Keratinocyte (primary cell): ENCODE measurements at regions not wholly inside any gene's neighbourhood (a gene's known extent, or its start where the extent isn't known, plus 50 kb on each side); places are given as distances from the start of the nearest gene placed in this dataset.
A peak's percentile ranks its signal among the peaks of the same experiment; 100 is the strongest.

Experiments used
- DNase-seq: peaks from one replicate; pipeline ENCODE4 v3.0.0-alpha.2; 2011; ENCODE audit warnings: low read depth, missing footprints, low spot score
- FAIRE-seq: peaks from 2 replicates; lab custom pipeline; 2011; peaks lifted over from hg19 to GRCh38; lab: Jason Lieb, UNC
- H2AFZ ChIP-seq: 2 replicates; pipeline ENCODE4 v1.6.0; 2012; ENCODE audit warnings: low read length, control low read depth, inconsistent platforms; ENCODE audit not compliant: control insufficient read depth
- H3K27ac ChIP-seq: 2 replicates; pipeline ENCODE4 v1.5.1; 2011; ENCODE audit warnings: low read length; ENCODE audit not compliant: control insufficient read depth, insufficient read depth
- H3K27me3 ChIP-seq: 3 replicates; pipeline ENCODE4 v1.6.0; 2011; ENCODE audit warnings: low read length; ENCODE audit not compliant: control insufficient read depth, insufficient read depth; ENCODE audit errors: extremely low read depth
- H3K36me3 ChIP-seq, 2 experiments: 2 replicates in 1 of 2; 3 replicates in 1 of 2; pipeline ENCODE4 v1.5.1; 2011; ENCODE audit warnings: low read length in 2 of 2, mild to moderate bottlenecking in 1 of 2; ENCODE audit not compliant: control insufficient read depth in 2 of 2, insufficient read depth in 2 of 2; ENCODE audit errors: extremely low read depth in 1 of 2
- H3K4me1 ChIP-seq: 3 replicates; pipeline ENCODE4 v1.5.1; 2011; ENCODE audit warnings: low read length; ENCODE audit not compliant: control insufficient read depth, insufficient read depth; ENCODE audit errors: extremely low read depth
- H3K4me2 ChIP-seq: 3 replicates; pipeline ENCODE4 v1.6.0; 2011; ENCODE audit warnings: low read depth, low read length; ENCODE audit not compliant: control insufficient read depth, insufficient read depth; ENCODE audit errors: extremely low read depth
- H3K4me3 ChIP-seq, 3 experiments: fragments of 200-600 bp in 1 of 3; sonication (generic) in 1 of 3; 2 replicates in 2 of 3; 3 replicates in 1 of 3; pipeline ENCODE4 v1.5.1; 2011 to 2016; ENCODE audit warnings: low read length in 3 of 3, mild to moderate bottlenecking in 3 of 3, control low read depth in 2 of 3, inconsistent platforms in 1 of 3, low read depth in 1 of 3, mixed read lengths in 1 of 3, mixed run types in 1 of 3, moderate library complexity in 1 of 3; ENCODE audit not compliant: control insufficient read depth in 2 of 3, insufficient read depth in 2 of 3; ENCODE audit errors: extremely low read depth in 1 of 3
- H3K79me2 ChIP-seq: 2 replicates; pipeline ENCODE4 v1.6.0; 2012; ENCODE audit warnings: low read length; ENCODE audit not compliant: control insufficient read depth, insufficient read depth
- H3K9ac ChIP-seq: 3 replicates; pipeline ENCODE4 v1.6.0; 2011; ENCODE audit warnings: low read length; ENCODE audit not compliant: control insufficient read depth, insufficient read depth; ENCODE audit errors: extremely low read depth
- H3K9me1 ChIP-seq: 3 replicates; pipeline ENCODE4 v1.6.0; 2011; ENCODE audit warnings: low read length; ENCODE audit not compliant: control insufficient read depth, insufficient read depth; ENCODE audit errors: extremely low read depth
- H3K9me3 ChIP-seq: 2 replicates; pipeline ENCODE4 v1.5.1; 2012; ENCODE audit warnings: low read depth, low read length; ENCODE audit not compliant: control insufficient read depth
- H4K20me1 ChIP-seq: 3 replicates; pipeline ENCODE4 v1.6.0; 2011; ENCODE audit warnings: low read length; ENCODE audit not compliant: control insufficient read depth, insufficient read depth; ENCODE audit errors: extremely low read depth
- CTCF ChIP-seq, 3 experiments: IDR thresholded peaks in 1 of 3; conservative IDR thresholded peaks in 1 of 3; optimal IDR thresholded peaks in 1 of 3; 2 replicates in 2 of 3; 3 replicates in 1 of 3; pipeline versions ENCODE3 to v1.5.1; 2011; ENCODE audit warnings: low read length in 3 of 3, mild to moderate bottlenecking in 3 of 3, moderate library complexity in 2 of 3, control low read depth in 1 of 3, inconsistent platforms in 1 of 3; ENCODE audit not compliant: insufficient read depth in 2 of 3; ENCODE audit errors: extremely low read depth in 1 of 3
- EZH2 ChIP-seq: IDR thresholded peaks from one replicate; pipeline ENCODE4 v1.6.1; 2012; ENCODE audit warnings: inconsistent platforms, mild to moderate bottlenecking, low read length, moderate library complexity
- dilution Hi-C: fragments of 300-500 bp; cut with MboI; formaldehyde crosslinking; loops from one replicate; pipeline ENCODE4 v1.7.0; 2020; ENCODE audit warnings: low sequenced_read_pairs; ENCODE audit not compliant: extremely low pct_ligation_motif_present

GRCh38 chr5:34502581-34502980, 153.5 kb upstream of the RAI14 start:
- TF ChIP-seq CTCF (optimal IDR thresholded peaks at IDR 0.05 in 1 of 3, IDR thresholded peaks at IDR 0.05 in 1 of 3, conservative IDR thresholded peaks at IDR 0.05 in 1 of 3; ENCODE audit: extremely low read depth in 1 of 3, insufficient read depth in 2 of 3, low read length in 3 of 3) (no peak), EZH2 (no peak)
- FAIRE-seq (no peak), DNase-seq (no peak)
- Histone ChIP-seq H3K4me2 (no peak overlapping the region), H3K9me1 (no peaks in the 10 kb centered on the region), H3K9ac (no peak overlapping the region), H3K27ac (no peak overlapping the region), H4K20me1 (no peaks in the 10 kb centered on the region), H2AFZ (peak overlapping the region; percentile 36), H3K4me1 (peaks cover 20% of the 10 kb centered on the region), H3K36me3 (no peaks in the 10 kb centered on the region), H3K9me3 (no peaks in the 10 kb centered on the region), H3K79me2 (no peaks in the 10 kb centered on the region), H3K27me3 (no peaks in the 10 kb centered on the region), H3K4me3 (no peak overlapping the region)
- dilution Hi-C loops = no loop called here

- H3K27me3 ChIP-seq = no peaks in the 10 kb centered on the region
- TF ChIP-seq CTCF (optimal IDR thresholded peaks at IDR 0.05 in 1 of 3, IDR thresholded peaks at IDR 0.05 in 1 of 3, conservative IDR thresholded peaks at IDR 0.05 in 1 of 3; ENCODE audit: extremely low read depth in 1 of 3, insufficient read depth in 2 of 3, low read length in 3 of 3) (no peak), EZH2 (no peak)
- no peak overlapping the region for H3K27ac ChIP-seq
- DNase-seq (no peak), FAIRE-seq (no peak)
- H3K4me3 ChIP-seq = no peak overlapping the region
- H3K9ac ChIP-seq = no peak overlapping the region
- dilution Hi-C loops = no loop called here
- no peaks in the 10 kb centered on the region for H4K20me1 ChIP-seq
- peak overlapping the region; percentile 27 for H2AFZ ChIP-seq
- H3K79me2 ChIP-seq = no peaks in the 10 kb centered on the region
- peaks cover 19% of the 10 kb centered on the region for H3K4me1 ChIP-seq
- peak overlapping the region; percentile 16 for H3K4me2 ChIP-seq
- H3K9me3 ChIP-seq = no peaks in the 10 kb centered on the region
- H3K9me1 ChIP-seq = no peaks in the 10 kb centered on the region
- H3K36me3 ChIP-seq = no peaks in the 10 kb centered on the region
Observed at GRCh38 chr5:34503379-34504253, 152.5 kb upstream of the RAI14 start.
